ENCODE measurements at regions not wholly inside any gene's neighbourhood (a gene's known extent, or its start where the extent isn't known, plus 50 kb on each side); places are given as distances from the start of the nearest gene placed in this dataset.

DNA sequence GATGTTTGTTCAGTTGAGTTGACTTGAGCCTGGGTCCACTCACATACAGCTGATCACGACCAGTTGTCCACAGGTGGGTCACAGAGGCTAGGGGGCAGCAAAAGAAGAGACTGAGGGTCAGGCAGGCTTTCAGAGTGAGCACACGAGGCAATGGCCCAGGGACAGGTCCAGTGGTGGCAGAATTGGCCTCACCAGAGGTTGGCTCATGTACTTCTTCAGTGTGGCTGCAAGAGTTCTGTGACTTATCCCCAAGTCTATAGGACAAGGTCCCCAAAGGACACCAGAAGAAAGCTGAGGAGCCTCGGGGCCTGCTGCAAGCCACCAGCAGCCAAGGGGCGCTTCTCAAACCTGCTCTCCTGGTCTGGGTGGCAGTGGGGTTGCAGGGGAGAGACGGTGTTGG is 219.8 kb downstream of the TFCP2L1 start:
- Histone ChIP-seq H3K4me1 (ENCODE audit: control insufficient read depth in 1 of 2, insufficient read depth in 2 of 2, low read length in 2 of 2) (no peaks in the 10 kb centered on the region), H3K4me3 (replicated peaks in 1 of 2; ENCODE audit: low read depth in 1 of 2, low read length in 2 of 2) (no peak overlapping the region), H3K36me3 (ENCODE audit: control insufficient read depth in 1 of 2, insufficient read depth in 2 of 2, low read length in 2 of 2) (no peaks in the 10 kb centered on the region), H3K79me2 (ENCODE audit: insufficient read depth, low read length) (no peaks in the 10 kb centered on the region), H3K9me2 (ENCODE audit: insufficient read depth) (no peaks in the 10 kb centered on the region), H3K9me3 (ENCODE audit: control insufficient read depth in 1 of 2, insufficient read depth in 1 of 2, low read depth in 1 of 2, low read length in 2 of 2) (no peaks in the 10 kb centered on the region), H2AFZ (ENCODE audit: low read depth, low read length, poor library complexity, severe bottlenecking) (no peak overlapping the region), H3K4me2 (ENCODE audit: low read length) (no peak overlapping the region), H4K20me1 (ENCODE audit: insufficient read depth) (no peaks in the 10 kb centered on the region), H3K9ac (ENCODE audit: low read length) (no peak overlapping the region), H3K27me3 (ENCODE audit: insufficient read depth, low read length) (no peaks in the 10 kb centered on the region), H3K27ac (ENCODE audit: low read depth, low read length) (no peak overlapping the region)
- no peak for ATAC-seq
- ChIA-PET RAD21 (ENCODE audit: low non-redundant PET in 1 of 2, low total read pairs in 2 of 2, uncharacterized antibody in 2 of 2, unreplicated experiment in 2 of 2) (no interaction called here), POLR2A (interaction anchor here (1.4 kb wide), 1 partner anchor 10 kb away, joined by 5 read pairs; no protein-coding TSS in a partner anchor), CTCF (no interaction called here)
- BruUV-seq (replicated peaks) = no TSS peak
- TF ChIP-seq, protein P1, sequence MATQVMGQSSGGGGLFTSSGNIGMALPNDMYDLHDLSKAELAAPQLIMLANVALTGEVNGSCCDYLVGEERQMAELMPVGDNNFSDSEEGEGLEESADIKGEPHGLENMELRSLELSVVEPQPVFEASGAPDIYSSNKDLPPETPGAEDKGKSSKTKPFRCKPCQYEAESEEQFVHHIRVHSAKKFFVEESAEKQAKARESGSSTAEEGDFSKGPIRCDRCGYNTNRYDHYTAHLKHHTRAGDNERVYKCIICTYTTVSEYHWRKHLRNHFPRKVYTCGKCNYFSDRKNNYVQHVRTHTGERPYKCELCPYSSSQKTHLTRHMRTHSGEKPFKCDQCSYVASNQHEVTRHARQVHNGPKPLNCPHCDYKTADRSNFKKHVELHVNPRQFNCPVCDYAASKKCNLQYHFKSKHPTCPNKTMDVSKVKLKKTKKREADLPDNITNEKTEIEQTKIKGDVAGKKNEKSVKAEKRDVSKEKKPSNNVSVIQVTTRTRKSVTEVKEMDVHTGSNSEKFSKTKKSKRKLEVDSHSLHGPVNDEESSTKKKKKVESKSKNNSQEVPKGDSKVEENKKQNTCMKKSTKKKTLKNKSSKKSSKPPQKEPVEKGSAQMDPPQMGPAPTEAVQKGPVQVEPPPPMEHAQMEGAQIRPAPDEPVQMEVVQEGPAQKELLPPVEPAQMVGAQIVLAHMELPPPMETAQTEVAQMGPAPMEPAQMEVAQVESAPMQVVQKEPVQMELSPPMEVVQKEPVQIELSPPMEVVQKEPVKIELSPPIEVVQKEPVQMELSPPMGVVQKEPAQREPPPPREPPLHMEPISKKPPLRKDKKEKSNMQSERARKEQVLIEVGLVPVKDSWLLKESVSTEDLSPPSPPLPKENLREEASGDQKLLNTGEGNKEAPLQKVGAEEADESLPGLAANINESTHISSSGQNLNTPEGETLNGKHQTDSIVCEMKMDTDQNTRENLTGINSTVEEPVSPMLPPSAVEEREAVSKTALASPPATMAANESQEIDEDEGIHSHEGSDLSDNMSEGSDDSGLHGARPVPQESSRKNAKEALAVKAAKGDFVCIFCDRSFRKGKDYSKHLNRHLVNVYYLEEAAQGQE (IDR thresholded peaks at IDR 0.05; ENCODE audit: low read depth) = no peak
- no peak for TF ChIP-seq EZH2 (IDR thresholded peaks at IDR 0.05)
- no peak for TF ChIP-seq CEBPB (IDR thresholded peaks at IDR 0.05; ENCODE audit: low read depth)
- no peak for TF ChIP-seq EZH2phosphoT487 (IDR thresholded peaks at IDR 0.05; ENCODE audit: borderline replicate concordance)
- no peak for TF ChIP-seq SP1 (IDR thresholded peaks at IDR 0.05; ENCODE audit: low read depth)
- TF ChIP-seq POLR2AphosphoS5 (IDR thresholded peaks at IDR 0.05; ENCODE audit: low read depth, low read length) = no peak
- no peak for TF ChIP-seq FOSL1 (IDR thresholded peaks at IDR 0.05; ENCODE audit: low read depth)
- TF ChIP-seq, protein P2, sequence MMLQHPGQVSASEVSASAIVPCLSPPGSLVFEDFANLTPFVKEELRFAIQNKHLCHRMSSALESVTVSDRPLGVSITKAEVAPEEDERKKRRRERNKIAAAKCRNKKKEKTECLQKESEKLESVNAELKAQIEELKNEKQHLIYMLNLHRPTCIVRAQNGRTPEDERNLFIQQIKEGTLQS (IDR thresholded peaks at IDR 0.05) = no peak
- no peak for TF ChIP-seq SIN3A (IDR thresholded peaks at IDR 0.05; ENCODE audit: low read depth)
- DNase-seq (ENCODE audit: low read depth, low spot score) = no peak
- intact Hi-C loops (cut with micrococcal nuclease) = no loop called here
